NCI-H2227 treated with DMSO at 0.1 percent for 48 hours (cell line): ENCODE measurements at regions not wholly inside any gene's neighbourhood (a gene's known extent, or its start where the extent isn't known, plus 50 kb on each side); places are given as distances from the start of the nearest gene placed in this dataset.

Experiments
- DNase-seq: peaks from one replicate; lab custom pipeline; 2025; lab: John Stamatoyannopoulos, UW

DNA sequence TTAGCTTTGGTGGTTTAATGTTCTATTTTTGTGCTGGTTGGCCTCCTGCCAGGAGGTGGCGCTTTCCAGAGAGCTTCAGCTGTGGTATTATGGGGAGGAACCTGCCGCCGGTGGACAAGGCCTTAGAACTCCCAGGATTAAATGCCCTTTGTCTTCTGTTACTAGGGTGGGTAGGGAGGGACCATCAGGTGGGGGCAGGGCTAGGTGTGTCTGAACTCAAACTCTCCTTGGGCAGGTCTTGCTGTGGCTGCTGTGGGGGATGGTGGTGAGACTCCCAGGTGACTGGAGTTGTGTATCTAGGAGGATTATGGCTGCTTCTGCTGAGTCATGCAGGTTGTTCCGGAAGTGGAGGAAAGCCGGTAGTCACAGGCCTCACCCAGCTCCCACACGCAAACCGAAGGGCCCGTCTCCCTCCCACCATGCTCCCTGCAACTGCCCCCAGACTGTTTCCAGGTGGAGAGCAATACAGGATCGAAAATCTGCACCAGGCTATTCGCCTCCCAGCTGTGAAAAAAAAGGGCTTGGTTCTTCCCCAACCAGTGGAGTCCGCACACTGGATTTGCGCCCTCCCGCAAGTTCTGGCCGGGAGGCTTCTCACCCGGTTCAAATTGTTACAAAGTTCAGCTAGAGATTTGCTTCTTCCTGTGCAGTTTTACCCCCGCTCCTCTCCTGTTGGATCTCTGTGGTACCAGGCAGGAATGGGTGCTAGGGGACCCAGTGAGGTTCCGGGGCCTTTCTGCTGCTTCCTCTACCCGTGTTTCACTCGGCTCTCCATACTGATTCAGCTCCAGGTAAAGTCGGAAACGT lies 220.5 kb downstream of the CENPF start:
- DNase-seq: no peak

DNA sequence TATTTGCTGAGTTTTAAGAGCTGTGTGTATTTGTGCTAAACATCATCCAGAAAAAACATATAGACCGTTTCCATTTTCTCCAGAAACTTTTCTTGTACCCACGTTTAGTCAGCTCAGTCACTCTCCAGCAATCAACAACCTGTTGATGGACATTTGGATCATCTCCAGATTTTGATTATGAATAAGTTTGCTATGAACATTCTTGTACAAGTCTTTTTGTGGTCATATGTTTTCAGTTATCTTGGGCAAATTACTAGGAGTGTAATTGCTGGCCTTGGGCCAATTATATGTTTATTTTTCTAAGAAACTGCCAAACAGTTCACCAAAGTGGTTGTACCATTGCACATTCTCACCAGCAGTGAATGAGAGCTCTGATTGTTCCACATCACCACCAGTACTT lies 221.8 kb downstream of the CENPF start:
- DNase-seq: no peak

DNA sequence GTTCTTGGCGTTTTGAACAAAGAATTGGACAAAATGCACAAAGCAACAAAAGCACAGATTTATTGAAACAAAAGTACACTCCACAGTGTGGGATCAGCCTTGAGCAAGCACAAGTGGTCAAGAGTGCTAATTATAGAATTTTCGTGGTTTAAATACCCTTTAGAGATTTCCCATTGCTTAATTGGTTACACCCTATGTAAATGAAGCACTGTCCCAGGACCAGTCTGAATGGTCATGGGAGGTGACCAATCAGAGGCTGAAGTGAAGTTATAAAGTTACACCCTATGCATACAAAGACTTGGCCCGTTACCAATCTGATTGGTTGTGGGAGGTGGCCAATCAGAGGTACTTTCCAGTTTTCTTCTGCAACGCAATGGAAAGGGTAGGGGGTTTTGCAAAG lies 223.6 kb downstream of the CENPF start:
- no peak for DNase-seq

DNA sequence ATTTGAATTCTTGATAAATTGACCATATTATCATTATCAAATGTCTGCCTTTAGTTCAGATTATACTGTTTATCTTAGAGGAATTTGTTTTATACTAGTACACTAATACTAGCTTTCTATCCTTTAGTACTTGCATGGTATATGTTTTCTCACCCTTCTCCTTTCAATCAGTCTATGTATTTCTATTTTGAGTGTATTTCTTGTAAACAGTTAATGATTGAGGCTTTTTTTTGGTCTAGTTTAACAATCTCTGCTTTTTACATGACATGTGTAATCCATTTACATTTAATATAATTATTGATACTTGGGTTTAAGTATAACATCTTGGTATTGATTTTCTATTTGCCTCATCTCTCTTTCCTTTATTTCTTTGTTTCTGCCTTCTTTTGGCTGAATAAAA lies 224.9 kb downstream of the CENPF start:
- DNase-seq: no peak

DNA sequence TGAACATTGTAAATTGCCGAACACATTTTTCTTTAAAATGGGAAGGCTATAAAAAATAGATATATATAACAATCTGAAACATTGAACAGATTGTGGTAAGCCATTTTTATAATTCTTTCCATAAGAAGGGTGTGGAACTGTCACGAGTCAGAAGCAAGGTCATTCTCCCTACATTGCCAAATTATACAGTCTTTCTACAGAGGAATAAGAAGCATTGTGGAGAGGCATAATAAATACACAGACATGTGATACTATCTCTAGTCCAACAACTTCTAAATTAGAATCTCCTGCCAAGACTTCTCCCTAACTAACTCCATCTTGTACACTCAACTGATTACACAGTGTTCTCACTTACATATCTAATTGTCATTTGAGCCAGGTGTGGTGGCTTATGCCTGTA lies 227.9 kb downstream of the CENPF start:
- DNase-seq: no peak

DNA sequence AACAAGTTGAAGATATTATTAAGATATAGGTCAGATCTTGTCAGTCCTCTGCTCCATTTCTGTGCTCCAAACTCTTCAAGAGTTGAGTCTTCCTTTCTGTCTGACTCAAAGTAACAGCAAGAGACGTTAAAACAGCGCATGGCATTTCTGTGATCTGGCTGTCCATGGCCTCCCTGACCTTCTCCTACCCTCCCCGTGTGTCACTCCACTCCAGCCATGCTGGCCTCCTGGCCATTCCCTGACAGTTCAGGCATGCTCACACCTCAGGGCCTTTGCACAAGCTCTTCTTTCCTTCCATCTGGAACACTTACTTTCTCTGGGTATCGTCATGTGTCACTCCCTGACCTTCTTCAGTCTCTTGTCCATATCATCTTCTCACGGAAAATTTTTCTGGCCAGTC lies 229.0 kb downstream of the CENPF start:
- DNase-seq: no peak

DNA sequence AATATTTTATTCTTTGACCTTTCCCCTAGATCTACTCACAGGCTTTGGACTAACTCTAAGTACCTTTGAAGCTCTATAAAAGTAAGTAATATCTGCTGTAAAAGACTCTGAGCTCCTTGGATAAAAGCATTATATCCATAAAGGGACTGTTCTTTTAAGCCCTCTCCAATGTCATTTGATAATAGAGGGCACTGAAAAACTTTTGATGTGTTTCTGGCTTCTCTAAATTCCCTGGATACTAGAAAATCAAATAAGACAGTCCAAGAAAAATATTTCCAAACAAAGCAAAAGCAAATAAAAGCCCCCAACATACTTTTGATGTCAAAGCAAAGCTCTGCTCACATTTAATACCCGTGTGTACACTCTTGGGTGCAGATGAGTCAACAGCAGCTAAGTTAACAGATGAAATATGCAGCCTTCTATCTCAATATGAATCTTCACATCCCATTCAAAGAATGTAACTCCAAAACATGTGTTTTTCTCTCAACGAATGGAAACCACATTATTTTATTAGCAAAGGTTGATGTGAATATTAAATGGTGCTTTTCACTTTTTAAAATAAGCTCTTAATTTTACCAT lies 230.3 kb downstream of the CENPF start:
- no peak for DNase-seq

DNA sequence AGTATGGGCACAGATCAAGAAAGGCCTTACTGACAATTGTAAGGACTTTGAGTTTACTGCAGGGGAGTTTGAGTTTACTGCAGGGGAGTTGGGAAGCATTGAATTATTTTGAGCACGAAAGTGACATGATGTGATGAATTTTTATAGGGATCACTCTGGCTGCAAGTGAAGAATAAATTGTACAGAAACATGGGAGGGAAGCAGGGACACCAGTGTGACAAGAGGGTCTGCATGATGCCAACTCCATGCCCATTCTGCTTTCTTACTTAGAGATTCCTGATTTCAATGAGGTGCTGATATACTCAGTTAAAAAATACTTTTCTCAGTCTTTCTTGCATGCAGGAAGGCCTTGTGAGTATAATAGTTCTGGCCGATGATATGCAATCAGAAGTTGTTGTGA lies 234.4 kb downstream of the CENPF start:
- no peak for DNase-seq

DNA sequence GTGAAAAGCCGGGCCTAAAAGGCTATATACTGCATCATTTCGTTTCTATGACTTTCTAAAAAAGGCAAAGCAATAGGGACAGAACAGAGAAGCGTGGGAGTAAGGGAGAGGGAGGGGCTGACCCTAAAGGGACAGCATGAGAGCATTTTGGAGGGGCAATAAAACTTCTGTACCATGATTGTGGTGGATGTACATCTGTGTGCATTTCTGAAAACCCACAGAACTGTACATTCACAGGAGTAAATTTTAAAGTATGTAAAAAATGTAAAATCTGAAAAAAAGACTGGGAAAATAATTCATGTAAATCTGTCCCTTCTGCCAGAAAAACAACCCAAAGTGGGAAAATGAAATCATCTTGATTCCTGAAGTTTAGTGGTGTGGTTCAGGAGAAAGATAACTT lies 235.4 kb downstream of the CENPF start:
- DNase-seq: no peak

DNA sequence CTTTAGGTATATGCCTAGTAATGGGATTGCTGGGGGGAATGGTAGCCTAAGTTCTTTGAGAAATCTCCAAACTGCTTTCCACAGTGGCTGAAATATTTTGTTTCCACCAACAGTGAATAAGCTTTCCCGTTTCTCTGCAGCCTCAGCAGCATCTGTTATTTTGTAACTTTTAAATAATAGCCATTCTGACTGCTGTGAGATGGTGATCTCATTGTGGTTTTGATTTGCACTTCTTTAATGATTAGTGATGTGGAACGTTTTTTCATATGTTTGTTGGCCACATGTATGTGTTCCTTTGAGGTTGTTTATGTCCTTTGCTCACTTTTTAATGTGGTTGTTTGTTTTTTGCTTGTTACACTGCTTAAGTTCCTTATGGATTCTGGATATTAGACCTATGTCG lies 237.4 kb downstream of the CENPF start:
- no peak for DNase-seq

DNA sequence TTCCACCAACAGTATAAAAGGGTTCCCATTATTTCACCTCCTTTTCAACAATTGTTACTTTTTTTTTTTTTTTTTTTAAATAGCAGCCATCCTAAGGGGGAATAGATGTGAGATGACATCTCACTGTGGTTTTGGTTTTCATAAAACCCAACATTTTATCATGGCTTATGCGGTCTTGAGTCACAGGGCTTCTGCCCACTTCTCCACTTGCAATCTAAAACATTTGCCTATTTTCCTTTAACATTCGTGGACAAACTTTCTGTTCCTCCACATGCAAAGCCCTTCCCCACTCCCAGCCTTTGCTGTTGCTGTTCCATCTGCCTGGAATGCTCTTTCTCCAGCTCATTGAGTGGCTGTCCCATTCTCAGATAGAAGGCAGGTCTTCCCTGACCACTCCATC lies 239.7 kb upstream of the KCNK2 start:
- no peak for DNase-seq

DNA sequence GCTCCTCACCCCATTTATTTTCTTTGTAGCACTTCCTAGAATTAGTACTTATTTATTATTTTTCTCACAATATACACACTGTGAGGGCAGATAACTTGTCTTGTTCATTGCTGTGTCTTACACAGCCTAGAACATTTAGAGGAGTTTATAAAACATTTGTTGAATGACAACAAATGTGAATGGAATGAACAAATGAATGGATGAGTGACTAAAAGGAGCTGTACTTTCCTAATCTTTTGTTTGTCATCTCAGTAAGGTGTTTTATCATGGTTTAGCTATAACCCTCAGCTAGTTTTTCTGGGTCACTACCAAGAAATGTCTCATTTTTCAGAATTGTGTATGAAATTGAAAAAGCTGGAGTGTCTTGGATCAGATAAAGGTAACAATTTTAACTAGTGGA lies 239.3 kb upstream of the KCNK2 start:
- no peak for DNase-seq

DNA sequence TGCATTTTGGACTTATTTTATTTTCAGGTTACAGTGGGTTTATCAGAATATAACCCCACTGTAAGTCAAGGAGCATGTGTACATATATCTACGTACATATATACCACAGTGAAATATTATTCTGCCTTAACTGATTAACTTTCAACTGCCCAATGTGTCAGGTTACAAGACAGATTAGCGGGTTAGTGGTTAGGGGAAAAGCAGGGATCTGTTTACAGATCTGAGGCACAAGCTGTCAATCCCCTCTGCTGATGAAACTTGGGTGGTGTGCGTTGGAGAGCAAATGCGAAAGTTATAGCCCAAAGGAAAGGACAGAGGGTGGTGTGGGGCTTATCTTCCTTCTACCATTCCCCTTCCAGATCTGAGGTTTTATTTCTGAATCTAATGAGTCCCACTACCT lies 238.2 kb upstream of the KCNK2 start:
- DNase-seq: no peak

DNA sequence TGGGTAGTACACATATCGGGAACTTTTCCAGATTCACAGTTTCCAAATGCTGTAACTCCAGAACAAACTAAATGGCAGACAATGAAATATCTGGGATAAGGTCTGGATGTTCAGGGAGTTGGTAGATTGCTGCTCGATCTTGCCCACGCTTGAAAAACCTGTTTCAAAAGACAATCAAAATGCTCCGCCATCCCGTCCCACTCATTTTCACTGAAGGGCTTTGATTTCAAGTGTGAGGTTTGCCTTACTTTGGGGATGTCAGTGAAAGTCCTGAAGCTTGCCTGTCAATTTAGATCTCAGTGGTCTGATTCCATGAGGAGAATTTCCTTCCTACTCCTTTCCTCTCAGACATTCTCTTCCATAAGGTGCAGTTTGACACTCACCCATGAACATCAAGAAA lies 236.3 kb upstream of the KCNK2 start:
- no peak for DNase-seq

DNA sequence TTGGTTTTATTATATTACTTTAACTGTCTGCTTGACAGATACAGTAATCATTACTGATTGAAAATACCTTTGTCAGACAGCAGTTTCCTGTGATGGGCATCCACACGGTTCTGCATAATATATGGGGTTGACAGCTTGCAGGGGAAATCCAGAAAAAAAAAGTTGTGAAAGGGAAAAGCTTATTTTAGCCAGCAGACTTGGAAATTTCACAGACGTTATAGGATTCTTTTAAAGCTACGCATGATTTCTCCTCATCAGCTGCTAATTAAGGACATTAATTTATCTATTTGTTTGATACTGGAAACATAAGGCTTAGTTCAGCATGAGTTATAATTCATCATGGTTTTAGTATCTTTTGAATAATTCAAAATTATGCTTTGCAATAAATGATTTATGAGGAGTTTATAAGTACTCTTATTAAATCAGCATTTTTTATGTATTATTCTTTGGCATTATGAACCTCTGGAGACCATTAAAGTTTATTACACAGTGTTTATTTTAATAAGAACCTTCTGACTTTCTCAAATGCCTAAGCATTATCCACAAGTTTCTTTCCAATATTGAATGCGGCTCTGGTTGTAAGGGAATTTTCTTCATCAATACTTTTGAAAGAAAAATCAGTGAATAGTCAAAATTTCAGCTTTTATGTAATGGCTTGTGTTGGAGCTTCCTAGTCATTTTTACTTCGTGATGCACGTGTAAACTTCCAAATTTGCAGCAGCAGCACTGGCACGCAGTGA lies 235.3 kb upstream of the KCNK2 start:
- no peak for DNase-seq

DNA sequence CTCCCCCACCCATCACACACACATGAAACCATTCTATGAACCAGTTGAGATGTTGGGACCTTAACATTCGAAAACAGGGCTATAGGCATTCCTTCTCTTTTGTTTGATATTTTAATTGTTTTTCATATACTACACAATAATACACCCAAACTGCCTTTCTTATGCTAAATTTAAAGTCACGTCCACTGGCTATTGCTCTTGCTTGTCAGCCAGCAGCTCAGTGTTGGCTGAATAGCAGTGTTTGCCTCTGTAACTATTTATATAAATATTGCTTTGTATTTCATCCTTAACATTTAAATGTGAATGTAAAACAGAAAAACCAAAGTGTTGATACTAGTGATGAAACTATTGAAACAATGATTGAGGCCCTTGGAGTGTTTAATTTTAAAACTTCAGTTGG lies 234.4 kb upstream of the KCNK2 start:
- no peak for DNase-seq

DNA sequence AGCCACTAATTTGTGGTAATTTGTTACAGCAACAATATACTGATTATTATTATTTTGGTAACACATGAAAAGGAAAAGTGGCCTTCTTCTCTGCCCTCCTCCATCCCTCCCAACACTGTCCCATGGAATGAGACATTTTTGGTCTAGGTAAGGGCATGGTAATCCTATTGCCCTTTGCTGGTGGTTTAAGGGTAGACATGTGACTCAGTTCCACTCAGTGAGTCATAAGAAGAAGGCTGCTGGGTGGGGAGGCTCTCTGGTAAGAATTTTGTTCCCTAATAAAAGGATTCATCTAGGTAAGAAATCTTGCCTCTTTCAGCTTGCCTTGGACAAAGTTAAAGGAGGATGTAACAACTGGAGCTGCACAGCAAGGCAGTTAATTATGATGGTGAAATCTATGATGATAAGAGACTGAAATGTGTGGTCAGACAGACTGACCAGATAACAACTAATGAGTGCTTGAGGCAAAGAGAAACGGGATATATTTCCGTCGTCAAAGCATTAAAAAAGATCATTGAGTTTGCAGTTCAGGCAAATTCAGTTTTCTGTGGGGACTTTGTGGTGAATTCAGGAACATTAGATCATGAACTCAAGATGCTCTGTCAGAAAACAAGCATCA lies 232.0 kb upstream of the KCNK2 start:
- no peak for DNase-seq

DNA sequence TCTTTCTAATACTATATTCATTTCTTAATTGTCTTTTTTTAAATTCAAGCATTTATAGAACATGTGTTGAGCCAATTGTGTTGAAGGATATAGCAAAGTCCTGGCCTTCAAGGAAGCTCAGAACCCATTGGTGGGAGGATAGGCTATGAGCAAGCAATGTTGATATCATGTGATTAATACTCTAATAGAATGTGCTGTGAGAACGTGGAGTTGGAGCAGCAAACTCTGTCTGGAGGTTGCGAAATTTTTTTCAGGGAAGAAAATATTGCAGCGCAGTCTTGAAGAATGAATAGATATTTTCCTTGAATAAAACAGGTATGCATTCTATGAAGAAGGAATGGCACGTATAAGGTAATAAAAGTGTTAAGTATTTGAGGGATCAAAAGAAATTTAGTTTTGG lies 229.2 kb upstream of the KCNK2 start:
- no peak for DNase-seq

DNA sequence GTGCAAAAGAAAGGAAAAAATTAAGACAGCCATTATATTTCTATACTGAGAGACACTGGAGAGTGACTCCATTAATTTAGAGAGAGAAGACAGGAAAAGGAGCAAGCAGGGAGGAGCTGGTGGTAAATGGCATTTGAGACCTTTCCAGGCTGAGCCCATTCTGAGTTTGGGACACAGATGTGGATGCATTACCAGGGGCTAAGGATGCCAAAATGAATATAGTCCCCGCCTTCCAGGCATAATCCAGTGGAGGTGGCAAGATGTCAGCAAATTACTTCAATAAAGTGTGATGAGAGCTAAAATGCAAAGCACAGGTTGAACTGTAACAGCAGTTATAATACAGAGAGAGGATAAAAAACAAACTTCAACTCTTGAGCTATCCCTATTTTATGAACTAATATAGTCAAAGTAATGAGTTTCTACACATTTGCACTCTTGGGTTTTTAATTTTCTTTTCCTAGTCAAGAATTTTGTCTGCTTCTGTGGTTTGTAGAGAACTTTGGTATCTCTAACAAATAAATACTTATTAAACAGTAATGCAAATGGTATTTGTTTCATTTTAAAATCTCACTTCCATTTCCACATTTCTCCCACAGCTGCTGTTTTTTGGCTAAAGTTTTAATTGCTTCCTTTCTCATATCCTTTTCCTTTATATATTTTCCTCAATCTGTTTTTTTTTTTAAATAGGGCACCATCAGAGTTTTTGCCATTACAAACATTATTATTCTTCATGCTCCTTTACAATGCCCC lies 228.2 kb upstream of the KCNK2 start:
- DNase-seq: no peak

DNA sequence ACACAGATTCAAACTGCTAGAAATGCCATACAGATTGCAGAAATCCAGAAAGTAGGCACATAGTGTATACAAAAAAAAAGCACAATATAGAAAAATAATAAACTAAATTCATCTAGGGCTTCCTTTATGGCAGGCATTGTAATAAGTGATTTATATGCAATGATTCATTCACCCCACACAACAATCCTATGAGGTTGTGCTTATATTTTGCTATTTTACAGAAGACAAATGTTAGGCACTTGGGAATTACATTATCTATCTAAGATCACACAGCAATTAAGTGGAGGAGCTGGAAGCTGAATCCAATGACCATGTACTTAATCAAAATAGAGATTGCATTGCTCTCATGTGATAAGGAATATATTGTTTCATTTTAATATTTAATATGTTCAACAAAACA lies 225.7 kb upstream of the KCNK2 start:
- no peak for DNase-seq

DNA sequence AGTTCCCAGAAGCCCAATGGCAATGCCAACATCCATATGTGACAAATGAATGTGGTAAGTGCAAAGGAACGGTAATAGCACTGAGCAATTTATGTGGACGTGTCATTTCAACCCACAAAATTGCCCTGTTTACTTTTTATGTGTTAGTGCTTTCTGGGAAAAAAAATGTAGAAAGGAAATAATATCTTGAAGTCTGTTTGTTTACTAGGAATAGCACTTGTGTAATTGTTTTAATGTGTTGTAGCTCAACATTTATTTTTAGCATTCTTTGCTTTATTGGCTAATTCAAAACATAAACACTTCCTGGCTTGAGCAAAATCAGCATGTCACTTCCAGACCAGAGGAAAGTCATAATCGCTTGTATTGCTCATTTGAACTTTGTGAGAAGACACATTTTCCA lies 224.8 kb upstream of the KCNK2 start:
- no peak for DNase-seq

DNA sequence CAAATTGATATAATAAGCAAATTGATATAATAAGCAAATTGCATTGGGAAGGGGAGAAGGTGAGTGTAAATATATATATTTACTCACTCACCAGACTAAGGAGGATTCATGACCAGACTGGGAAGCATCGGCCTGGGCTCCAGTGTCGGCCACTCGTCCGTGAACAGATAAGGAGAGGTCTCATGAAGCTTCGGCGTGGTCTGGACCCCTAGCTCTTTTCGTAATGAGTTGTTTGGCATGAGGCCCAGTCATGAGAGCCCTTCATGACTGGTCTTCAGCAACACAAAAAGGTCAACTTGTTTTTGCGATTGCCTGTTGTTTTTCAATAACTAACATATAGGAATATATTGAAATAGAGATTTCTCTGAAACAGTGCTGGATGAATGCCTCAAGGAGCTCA lies 222.9 kb upstream of the KCNK2 start:
- no peak for DNase-seq
